NCI-H2196 (cell line): ENCODE measurements at regions not wholly inside any gene's neighbourhood (a gene's known extent, or its start where the extent isn't known, plus 50 kb on each side); places are given as distances from the start of the nearest gene placed in this dataset.
"Not testable (repeated sequence)": the region's sequence is repeated elsewhere in the genome, so short reads cannot be mapped to it uniquely, and the experiment has no call there.

Source experiments
- DNase-seq: peaks from one replicate; lab custom pipeline; 2025; ENCODE audit not compliant: unreplicated experiment; lab: John Stamatoyannopoulos, UW

GRCh38 chr5:167071981-167072610 lies 1219.3 kb upstream of the WWC1 start:
- no peak for DNase-seq

DNA sequence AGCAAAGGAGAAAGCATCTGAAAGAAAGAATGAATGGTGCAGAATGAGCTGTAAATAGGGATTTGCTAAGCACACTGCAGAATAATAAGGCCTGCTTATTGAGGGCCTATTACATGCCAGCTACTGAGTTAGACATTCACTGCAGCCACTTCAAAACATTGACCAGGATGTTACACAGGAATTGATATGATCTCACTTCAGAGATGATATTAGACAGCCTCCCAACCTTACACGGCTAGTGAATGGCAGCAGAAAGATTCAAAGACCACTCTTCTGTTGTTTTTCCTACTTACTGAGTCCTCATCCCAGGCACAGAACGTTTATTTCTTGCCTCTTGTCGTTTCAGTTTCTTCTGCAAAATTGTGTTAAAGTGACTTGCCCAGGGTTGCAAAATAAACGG lies 1209.9 kb upstream of the WWC1 start:
- no peak for DNase-seq

- DNase-seq: no peak
Observed at GRCh38 chr5:167096816-167097215, 1194.6 kb upstream of the WWC1 start.

- no peak for DNase-seq
Observed at GRCh38 chr5:167104351-167104750, 1187.1 kb upstream of the WWC1 start.

DNA sequence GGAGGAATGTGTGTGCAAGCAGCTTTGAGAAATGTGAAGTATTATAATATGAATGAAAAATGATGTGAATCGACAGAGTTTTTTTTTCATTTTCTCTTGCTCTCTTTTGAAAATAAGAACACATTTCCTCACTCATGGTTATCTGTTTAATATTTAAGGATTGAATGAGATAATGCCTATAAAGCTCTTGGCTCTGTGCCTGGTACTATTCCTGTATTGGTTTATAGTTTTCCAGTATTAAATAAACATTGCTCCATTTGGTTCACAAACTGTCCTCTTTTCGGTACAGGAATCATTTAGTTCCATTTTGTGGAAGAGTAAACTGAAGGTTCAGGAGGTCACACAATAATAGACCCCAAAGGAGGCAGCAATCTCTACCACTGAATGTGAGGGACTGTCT lies 1185.5 kb upstream of the WWC1 start:
- DNase-seq: no peak

DNA sequence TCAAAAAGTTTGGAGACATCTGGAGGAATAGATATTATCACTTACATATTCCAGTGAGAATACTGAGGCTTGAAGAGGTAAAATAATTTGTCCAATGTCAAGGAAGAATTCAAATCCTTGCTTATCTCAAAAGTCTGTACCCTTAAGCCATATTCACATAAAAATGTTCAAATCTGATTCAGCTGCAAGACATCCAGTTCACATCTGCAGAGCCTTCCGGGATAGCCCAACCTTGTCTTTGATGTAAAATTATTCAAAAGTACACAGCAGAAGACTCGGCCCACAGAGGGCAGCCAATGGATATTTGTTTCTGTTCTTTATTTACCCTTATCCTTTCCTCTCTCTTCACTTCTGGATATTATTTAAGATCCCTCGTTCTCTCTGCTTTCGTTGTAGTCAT lies 1183.8 kb upstream of the WWC1 start:
- DNase-seq: no peak

DNA sequence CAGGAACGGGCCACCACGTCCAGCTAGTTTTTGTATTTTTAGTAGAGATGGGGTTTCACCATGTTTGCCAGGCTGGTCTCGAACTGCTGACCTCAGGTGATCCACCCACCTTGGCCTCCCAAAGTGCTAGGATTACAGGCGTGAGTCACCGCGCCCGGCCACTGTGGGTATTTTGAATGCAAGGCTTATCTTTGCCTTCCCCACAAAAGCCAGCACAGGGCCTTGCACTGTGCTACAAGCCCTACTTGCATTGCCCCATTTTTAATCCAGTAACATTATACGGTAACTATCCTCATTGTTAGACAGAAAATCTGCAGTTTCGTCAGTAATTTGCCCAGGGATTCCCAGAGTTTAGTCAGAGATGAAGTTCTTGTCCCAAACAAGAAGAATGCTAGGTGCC lies 1183.2 kb upstream of the WWC1 start:
- DNase-seq: not testable (repeated sequence)

DNA sequence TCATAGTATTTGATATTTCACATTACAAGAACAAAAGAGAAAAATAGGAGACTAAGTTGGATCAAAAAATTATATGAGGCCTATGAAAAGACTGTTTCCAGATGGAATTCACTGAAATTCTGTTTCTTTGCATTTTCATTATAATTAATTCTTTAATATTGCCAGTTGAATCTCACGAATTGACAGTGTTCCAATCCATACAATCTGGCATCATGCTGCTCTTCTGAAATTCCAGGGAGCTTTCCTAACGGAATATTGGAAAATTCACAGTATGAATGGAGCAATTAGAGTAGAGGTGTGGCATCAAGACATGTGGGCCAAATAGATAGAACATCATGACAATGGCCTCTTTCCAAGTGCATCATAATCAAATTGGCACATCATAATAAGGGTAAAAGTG lies 1178.9 kb upstream of the WWC1 start:
- no peak for DNase-seq

DNA sequence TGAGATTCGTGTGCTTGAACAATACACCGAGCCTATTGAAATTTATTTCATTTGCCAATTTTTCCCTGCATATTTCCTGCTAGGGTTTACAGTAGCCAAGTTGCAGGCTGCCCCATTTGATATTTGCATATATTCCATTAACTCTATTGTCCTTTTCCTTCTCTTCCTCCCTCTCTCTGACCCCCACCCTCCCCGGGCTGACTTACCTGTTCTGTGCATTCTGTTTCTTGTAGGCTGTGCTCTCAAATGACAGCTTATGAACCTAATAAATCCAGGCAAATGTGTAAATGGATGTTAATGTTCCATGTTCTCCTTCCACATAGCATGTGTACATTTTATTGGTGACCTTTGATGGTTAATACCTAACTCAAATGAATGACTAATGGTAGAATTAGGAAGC lies 1169.2 kb upstream of the WWC1 start:
- DNase-seq: no peak

DNA sequence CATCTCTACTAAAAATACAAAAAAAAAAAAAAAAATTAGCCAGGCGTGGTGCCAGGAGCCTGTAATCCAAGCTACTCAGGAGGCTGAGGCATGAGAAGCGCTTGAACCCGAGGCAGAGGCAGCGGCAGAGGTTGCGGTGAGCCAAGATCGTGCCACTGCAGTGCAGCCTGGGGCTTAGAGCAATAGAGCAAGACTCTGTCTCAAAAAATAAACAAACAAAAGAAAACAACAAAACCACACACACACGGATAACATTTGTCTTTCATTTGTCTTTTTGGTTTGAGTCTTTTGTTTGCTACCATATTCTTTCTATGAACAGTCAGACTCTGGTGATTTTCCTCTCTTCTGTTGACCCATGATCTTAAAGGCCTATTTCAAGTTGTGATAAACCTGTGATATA lies 1168.3 kb upstream of the WWC1 start:
- DNase-seq: no peak

DNA sequence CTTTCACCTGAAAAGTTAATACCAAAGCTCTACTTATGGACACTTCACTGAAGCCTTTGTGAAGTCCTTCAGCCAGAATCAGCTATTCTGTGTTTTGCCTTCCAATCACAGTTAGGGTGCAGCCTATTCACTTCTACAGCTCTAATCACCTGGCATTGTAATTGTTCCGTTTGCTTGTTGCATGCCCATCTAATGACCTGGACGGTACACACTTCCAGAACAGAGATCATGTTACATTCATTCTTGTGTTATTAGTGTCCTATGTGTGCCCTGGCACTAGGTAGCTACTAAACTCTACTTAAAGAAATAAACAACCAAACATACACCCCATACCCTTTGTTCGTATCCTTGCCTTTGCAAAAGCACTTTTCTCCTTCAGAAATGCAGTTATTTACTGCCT lies 1162.9 kb upstream of the WWC1 start:
- no peak for DNase-seq

DNA sequence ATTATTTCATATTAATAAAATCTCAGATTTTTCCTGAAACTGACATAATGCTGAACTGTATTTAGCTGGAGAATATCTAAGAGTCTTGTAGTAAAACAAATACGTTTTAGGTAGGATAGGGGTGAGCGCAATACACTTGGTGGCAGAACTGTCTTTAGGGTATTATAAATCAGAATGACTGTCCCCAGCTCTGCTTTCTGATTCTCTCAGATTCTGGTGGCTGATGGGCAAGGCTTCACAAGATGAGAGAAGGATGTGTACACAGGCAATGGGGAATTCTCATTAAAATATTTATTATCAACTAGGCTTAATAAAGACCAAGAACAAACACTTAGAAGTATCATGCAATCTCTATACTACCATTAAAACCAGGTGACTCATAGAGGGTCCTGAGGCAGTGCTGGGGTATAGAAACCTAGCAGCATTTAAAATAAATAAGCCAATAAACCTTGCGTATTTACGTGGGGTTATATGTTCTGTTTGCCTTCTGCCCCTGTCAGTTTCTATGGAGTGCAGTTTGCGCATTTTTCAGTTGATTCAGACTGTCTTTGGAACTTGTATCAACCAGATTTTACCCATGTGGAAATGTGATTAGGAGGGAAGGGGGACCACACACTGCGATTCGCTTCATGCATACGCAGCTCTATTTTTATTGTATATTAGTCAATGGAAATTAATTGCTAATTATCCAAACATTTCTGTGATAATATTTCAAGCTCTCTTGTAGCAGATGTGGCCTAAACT lies 1150.7 kb upstream of the WWC1 start:
- no peak for DNase-seq

DNA sequence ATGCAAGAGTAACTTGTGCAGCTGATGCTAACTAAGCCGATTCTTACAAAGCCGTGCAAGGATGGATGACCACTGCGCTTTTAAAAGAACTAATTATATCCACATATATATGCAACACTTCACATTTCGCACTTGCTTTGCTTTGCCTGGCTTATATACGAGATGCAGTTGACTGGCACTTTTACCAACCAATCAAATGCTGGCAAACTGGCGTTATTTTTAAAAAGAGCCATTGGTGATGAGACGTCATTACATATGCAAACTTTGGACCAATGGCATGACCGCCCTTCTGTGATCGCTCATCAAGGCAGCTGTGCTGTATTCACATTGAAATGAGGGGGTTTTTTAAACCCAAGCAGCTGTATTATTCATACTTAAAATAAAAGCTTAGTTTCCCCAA lies 1147.7 kb upstream of the WWC1 start:
- no peak for DNase-seq

- DNase-seq: no peak
Observed at GRCh38 chr5:167145841-167146240, 1145.6 kb upstream of the WWC1 start.

GRCh38 chr5:167147879-167148278 lies 1143.6 kb upstream of the WWC1 start:
- DNase-seq: no peak

DNA sequence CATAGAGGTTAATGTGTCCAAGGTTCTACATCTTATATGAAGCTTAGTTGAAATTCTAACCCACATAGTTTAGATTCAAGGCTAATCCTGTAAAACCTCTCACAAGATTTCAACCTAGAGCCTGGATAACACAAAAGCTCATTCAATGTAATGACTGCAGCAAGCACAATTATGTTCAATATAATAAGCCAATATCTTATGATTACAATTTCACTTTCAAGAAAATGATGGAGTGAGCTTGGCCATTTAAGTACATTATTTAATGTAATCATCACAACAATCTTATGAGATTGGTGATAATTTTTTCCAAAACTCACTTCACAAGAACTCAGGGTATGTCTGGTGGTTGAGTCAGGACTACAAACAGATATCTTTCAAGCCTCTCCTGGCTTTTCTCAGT lies 1140.8 kb upstream of the WWC1 start:
- no peak for DNase-seq

GRCh38 chr5:167152561-167152960 lies 1138.9 kb upstream of the WWC1 start:
- DNase-seq: no peak

DNA sequence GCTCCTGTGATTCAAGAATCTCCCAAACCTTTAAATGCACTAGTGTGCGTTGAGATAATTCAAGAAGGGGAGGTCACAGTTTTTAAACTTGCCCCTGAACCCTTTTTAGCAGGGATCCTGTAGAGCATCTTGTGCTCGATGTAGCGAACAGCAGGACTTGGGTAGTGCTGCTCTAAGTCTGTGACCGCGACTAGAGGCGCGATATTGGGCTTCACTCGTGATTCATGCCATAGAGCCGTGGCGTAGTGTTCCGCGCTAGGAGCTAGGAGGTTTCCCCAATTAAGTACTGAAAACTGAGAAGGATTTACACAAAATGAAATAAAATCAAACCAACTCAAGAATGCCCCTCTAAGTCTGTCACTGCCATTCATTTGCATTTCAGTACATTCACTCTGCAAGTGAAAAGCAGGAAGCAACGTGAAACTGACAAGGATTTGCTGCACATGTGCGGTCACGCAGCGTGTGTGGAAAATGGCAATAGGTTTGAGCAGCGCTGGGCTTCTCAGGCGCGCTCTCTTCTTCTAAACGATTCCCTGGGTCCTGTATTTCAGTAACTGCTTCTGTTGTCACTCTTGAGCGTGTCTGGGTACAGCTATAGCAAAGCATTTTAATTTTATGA lies 1135.9 kb upstream of the WWC1 start:
- DNase-seq: no peak

GRCh38 chr5:167156446-167156845 lies 1135.0 kb upstream of the WWC1 start:
- DNase-seq: no peak

- DNase-seq: no peak
Observed at GRCh38 chr5:167158588-167158987, 1132.9 kb upstream of the WWC1 start.

DNA sequence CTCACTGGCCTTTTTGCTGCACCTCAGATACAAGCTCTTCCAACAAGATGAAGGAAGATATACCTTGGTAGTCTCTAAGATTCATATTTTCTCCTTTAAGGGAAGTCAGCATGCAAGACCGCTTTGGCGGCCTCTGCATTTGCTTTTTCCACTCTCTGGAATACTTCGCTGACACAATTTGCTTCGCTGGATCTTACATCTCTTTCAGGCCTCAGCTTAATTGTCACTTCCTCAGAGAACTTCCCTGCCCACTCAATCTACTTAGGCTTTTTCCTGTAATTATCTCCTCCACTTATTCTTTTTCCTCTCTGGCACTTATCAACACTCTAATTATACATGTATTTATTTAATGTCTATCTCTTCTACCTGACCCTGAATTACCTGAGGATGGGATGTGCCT lies 1131.1 kb upstream of the WWC1 start:
- no peak for DNase-seq

GRCh38 chr5:167166696-167167095 lies 1124.7 kb upstream of the WWC1 start:
- no peak for DNase-seq
